K562 (cell line): ENCODE measurements at regions not wholly inside any gene's neighbourhood (a gene's known extent, or its start where the extent isn't known, plus 50 kb on each side); places are given as distances from the start of the nearest gene placed in this dataset.

ENCODE experiments used
- ATAC-seq: fragments of 200-7000 bp; cut with Tn5 transposase; 3 replicates; pipeline ENCODE4 v1.9.1; 2020; ENCODE audit warnings: moderate library complexity
- BruUV-seq: library from RNA; stranded (reverse); fragments of 400-500 nt; replicated peaks from 2 replicates; lab custom pipeline; 2021; lab: Mats Ljungman, UMichigan
- CTCF ChIA-PET: fragments of 300-600 bp; formaldehyde crosslinking; extraction: SDS; loops from one replicate; lab custom pipeline; 2021; ENCODE audit warnings: low intra/inter-chr PET ratio; lab: Yijun Ruan, JAX
- POLR2A ChIA-PET: fragments of 300-600, 350-650 bp; sonication (Branson Sonifier 250); formaldehyde crosslinking; extraction: SDS; loops from one replicate; lab custom pipeline; 2021; ENCODE audit warnings: antibody characterized with exemption, inconsistent platforms; lab: Yijun Ruan, JAX
- DNase-seq, 4 experiments: peaks; one replicate each; pipeline versions ENCODE4 v3.0.0 to v3.0.0-alpha.2; 2011 to 2018; ENCODE audit warnings: low spot score in 3 of 4, mixed read lengths in 3 of 4; ENCODE audit errors: extremely low read depth in 1 of 4
- FAIRE-seq: peaks from 2 replicates; lab custom pipeline; 2011; peaks lifted over from hg19 to GRCh38; lab: Jason Lieb, UNC
- H2AFZ ChIP-seq: 2 replicates; pipeline ENCODE4 v1.6.0; 2011; ENCODE audit warnings: low read depth, low read length, control low read depth, inconsistent platforms
- H3K27ac ChIP-seq: fragments of 200-600 bp; 3 replicates; pipeline ENCODE4 v1.8.0; 2011; ENCODE audit warnings: low read depth, mild to moderate bottlenecking, control low read depth, inconsistent platforms, low read length, moderate library complexity, mixed read lengths; ENCODE audit errors: extremely low read depth
- H3K27me3 ChIP-seq, 2 experiments: fragments of 300-600 bp in 1 of 2; 2 replicates in 1 of 2; 3 replicates in 1 of 2; pipeline versions ENCODE4 v1.6.0 to v1.8.0; 2011; ENCODE audit warnings: inconsistent platforms in 2 of 2, low read length in 2 of 2, mild to moderate bottlenecking in 1 of 2, mixed read lengths in 1 of 2, moderate library complexity in 1 of 2; ENCODE audit not compliant: control insufficient read depth in 2 of 2, insufficient read depth in 2 of 2
- H3K36me3 ChIP-seq: fragments of 300-600 bp; 3 replicates; pipeline ENCODE4 v1.8.0; 2011; ENCODE audit warnings: mild to moderate bottlenecking, low read length, inconsistent platforms; ENCODE audit not compliant: control insufficient read depth, insufficient read depth
- H3K4me1 ChIP-seq, 2 experiments: fragments of 200-600 bp in 1 of 2; replicated peaks in 1 of 2; 2 replicates in 1 of 2; 3 replicates in 1 of 2; pipeline versions ENCODE4 v1.5.1 to v1.8.0; 2011; ENCODE audit warnings: inconsistent platforms in 2 of 2, low read length in 2 of 2, mild to moderate bottlenecking in 1 of 2, mixed read lengths in 1 of 2, moderate library complexity in 1 of 2; ENCODE audit not compliant: control insufficient read depth in 2 of 2, insufficient read depth in 2 of 2
- H3K4me2 ChIP-seq: 2 replicates; pipeline ENCODE4 v1.6.1; 2011; ENCODE audit warnings: low read length, control low read depth, inconsistent platforms, mixed read lengths; ENCODE audit not compliant: insufficient read depth
- H3K4me3 ChIP-seq: fragments of 200-600 bp; sonication (generic), shearing (Covaris generic); 2 replicates; pipeline ENCODE4 v1.5.1; 2016; ENCODE audit warnings: control low read depth, inconsistent platforms
- H3K79me2 ChIP-seq: fragments of 200-600 bp; 3 replicates; pipeline ENCODE4 v1.8.0; 2011; ENCODE audit warnings: low read length, inconsistent platforms; ENCODE audit not compliant: control insufficient read depth, insufficient read depth
- H3K9ac ChIP-seq, 2 experiments: 2 replicates each; pipeline versions ENCODE4 v1.6.0 to v1.6.1; 2011; ENCODE audit warnings: low read depth in 2 of 2, low read length in 2 of 2, control low read depth in 1 of 2, inconsistent platforms in 1 of 2, mild to moderate bottlenecking in 1 of 2, mixed read lengths in 1 of 2; ENCODE audit not compliant: insufficient read depth in 1 of 2
- H3K9me1 ChIP-seq: one replicate; pipeline ENCODE4 v1.6.0; 2011; ENCODE audit warnings: inconsistent platforms, mild to moderate bottlenecking, low read length, moderate library complexity; ENCODE audit not compliant: control insufficient read depth, insufficient read depth
- H3K9me3 ChIP-seq: replicated peaks from 2 replicates; pipeline ENCODE4 v1.5.1; 2011; ENCODE audit warnings: low read depth, low read length, inconsistent platforms; ENCODE audit not compliant: control insufficient read depth, insufficient read depth
- H4K20me1 ChIP-seq: replicated peaks from 2 replicates; pipeline ENCODE4 v1.6.1; 2011; ENCODE audit warnings: low read length, inconsistent platforms, mixed read lengths; ENCODE audit not compliant: control insufficient read depth, insufficient read depth
- BHLHE40 ChIP-seq: IDR thresholded peaks from 2 replicates; pipeline ENCODE4 v1.6.1; 2011; ENCODE audit warnings: low read length, improper control_type of control experiment
- C11orf30 ChIP-seq: fragments of 450-650 bp; IDR thresholded peaks from 2 replicates; pipeline ENCODE4 v1.6.1; 2016; ENCODE audit warnings: low read depth, mild to moderate bottlenecking
- CBFA2T2 ChIP-seq: fragments of 450-650 bp; conservative IDR thresholded peaks from 2 replicates; pipeline ENCODE4 v1.6.1; 2017; ENCODE audit warnings: mild to moderate bottlenecking
- CBX3 ChIP-seq, 2 experiments: IDR thresholded peaks; 1 replicate in 1 of 2; 2 replicates in 1 of 2; pipeline ENCODE4 v1.6.1; 2012; ENCODE audit warnings: inconsistent platforms in 2 of 2, low read length in 2 of 2, borderline replicate concordance in 1 of 2, control low read depth in 1 of 2
- ESRRA ChIP-seq: fragments of 450-650 bp; IDR thresholded peaks from 2 replicates; pipeline ENCODE4 v1.6.1; 2014; ENCODE audit warnings: low read depth, mild to moderate bottlenecking, moderate library complexity, borderline replicate concordance
- ETV5 ChIP-seq: sonication (generic); formaldehyde crosslinking; IDR thresholded peaks from 2 replicates; pipeline ENCODE4 v1.4.0; 2020; ENCODE audit warnings: low read depth, mild to moderate bottlenecking, missing genetic modification reagents
- MAFF ChIP-seq: IDR thresholded peaks from 2 replicates; pipeline ENCODE4 v1.6.1; 2012; ENCODE audit warnings: low read length, improper control_type of control experiment
- MAFG ChIP-seq: fragments of 450-650 bp; conservative IDR thresholded peaks from 2 replicates; pipeline ENCODE4 v1.6.1; 2016; ENCODE audit warnings: missing genetic modification characterization, missing compliant biosample characterization
- SMAD1 ChIP-seq: fragments of 150-350 bp; IDR thresholded peaks from 2 replicates; pipeline ENCODE4 v1.6.1; 2014; ENCODE audit warnings: low read length, low read depth; ENCODE audit not compliant: partially characterized antibody
- SOX6 ChIP-seq: fragments of 450-650 bp; IDR thresholded peaks from 2 replicates; pipeline ENCODE4 v1.6.1; 2014; ENCODE audit warnings: mild to moderate bottlenecking
- XRCC3 ChIP-seq: fragments of 450-650 bp; IDR thresholded peaks from 2 replicates; pipeline ENCODE4 v1.6.1; 2017; ENCODE audit warnings: mild to moderate bottlenecking, moderate library complexity
- ZNF696 ChIP-seq: fragments of 250-450 bp; sonication (Bioruptor Pico); conservative IDR thresholded peaks from 2 replicates; pipeline ENCODE4 v1.4.0; 2020; ENCODE audit warnings: mild to moderate bottlenecking, moderate library complexity
- WGBS: fragments of 100-300 bp; shearing (Covaris generic); methylation state at CpG from one replicate; pipeline ENCODE4 v1.1.6; 2016; ENCODE audit warnings: low coverage, mixed read lengths; ENCODE audit not compliant: insufficient coverage; ENCODE audit errors: missing lambda C conversion rate; 5-methylcytosine and 5-hydroxymethylcytosine counted together
- in situ Hi-C: fragments of 300-500 bp; cut with MboI; formaldehyde crosslinking; loops from 4 replicates; pipeline ENCODE4 v1.15.0; 2018; ENCODE audit warnings: inconsistent platforms, mixed read lengths
- intact Hi-C: fragments of 100-400 bp; cut with micrococcal nuclease; formaldehyde crosslinking; loops from 2 replicates; pipeline ENCODE4 v1.14.2; 2022
- TF ChIP-seq, protein P1 (sequence below): sonication (generic); formaldehyde crosslinking; IDR thresholded peaks from 2 replicates; pipeline ENCODE4 v1.8.1; 2023; ENCODE audit warnings: missing genetic modification reagents, mild to moderate bottlenecking, borderline replicate concordance
- TF ChIP-seq, protein P2 (sequence below): fragments of 450-650 bp; IDR thresholded peaks from 2 replicates; pipeline ENCODE4 v1.6.1; 2018; ENCODE audit not compliant: partially characterized antibody

DNA sequence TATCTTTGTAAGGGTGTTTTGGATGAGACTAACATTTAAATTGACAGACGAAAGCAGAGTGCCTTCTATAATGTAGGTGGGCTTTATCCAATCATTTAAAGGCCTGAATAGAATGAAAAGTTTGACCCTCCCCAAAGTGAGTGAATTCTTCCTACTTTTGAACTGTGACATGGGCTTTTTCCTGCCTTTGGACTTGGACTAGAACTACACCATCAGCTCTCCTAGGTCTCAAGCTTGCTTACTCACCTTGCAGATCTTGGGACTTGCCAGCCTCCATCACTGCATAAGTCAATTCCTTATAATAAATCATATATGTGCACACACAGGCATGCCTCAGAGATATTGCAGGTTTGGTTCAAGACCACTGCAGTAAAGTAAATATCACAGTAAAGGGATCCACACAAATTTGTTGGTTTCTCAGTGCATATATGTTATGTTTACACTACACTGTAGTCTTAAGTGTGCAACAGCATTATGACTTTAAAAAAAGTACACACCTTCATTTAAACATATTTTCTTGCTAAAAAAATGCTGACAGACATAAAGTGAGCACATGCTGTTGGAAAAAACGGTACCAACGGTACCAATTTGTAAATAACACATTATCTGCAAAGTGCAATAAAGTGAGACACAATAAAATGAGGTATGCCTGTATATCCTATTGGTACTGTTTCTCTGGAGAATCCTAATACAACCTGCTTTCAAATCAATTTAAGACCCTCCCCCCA, 51.6 kb upstream of the ATF3 start:
- in situ Hi-C loops (no loop called here), intact Hi-C loops (loop anchor here (5.0 kb wide), 1 partner anchor 70 kb away; no protein-coding TSS in a partner anchor)
- Histone ChIP-seq H3K27me3 (no peaks in the 10 kb centered on the region), H3K27ac (no peak overlapping the region), H3K9me1 (no peaks in the 10 kb centered on the region), H3K4me3 (no peak overlapping the region), H2AFZ (no peak overlapping the region), H3K4me2 (no peak overlapping the region), H3K36me3 (no peaks in the 10 kb centered on the region), H3K79me2 (no peaks in the 10 kb centered on the region; the same call in 2 of the 3 replicates), H4K20me1 (no peaks in the 10 kb centered on the region), H3K9ac (no peak overlapping the region), H3K4me1 (peaks cover 14 to 16% of the 10 kb centered on the region in 2 experiments), H3K9me3 (no peaks in the 10 kb centered on the region)
- ChIA-PET CTCF (no interaction called here), POLR2A (interaction anchor here (0.9 to 2.2 kb wide), 3 partner anchors 23 to 68 kb away, joined by 3 to 19 read pairs (median 3); partner anchors contain the start of gene ATF3)
- DNase-seq (no peak), FAIRE-seq (no peak), ATAC-seq (no peak)
- no TSS peak for BruUV-seq
- 79% methylated on average over 3 of the region's 3 CpGs for WGBS
- TF ChIP-seq XRCC3 = no peak
- TF ChIP-seq SMAD1 = no peak
- peak; percentile 76 for TF ChIP-seq C11orf30
- no peak for TF ChIP-seq BHLHE40
- peak; percentile 33 for TF ChIP-seq MAFG
- TF ChIP-seq SOX6 = no peak
- TF ChIP-seq CBX3 (IDR thresholded peaks at IDR 0.05; ENCODE audit: borderline replicate concordance in 1 of 2, low read length in 2 of 2) = peak in 1 of 2 experiments; percentile 61; a peak in 1 of 3 replicates
- TF ChIP-seq, protein P1, sequence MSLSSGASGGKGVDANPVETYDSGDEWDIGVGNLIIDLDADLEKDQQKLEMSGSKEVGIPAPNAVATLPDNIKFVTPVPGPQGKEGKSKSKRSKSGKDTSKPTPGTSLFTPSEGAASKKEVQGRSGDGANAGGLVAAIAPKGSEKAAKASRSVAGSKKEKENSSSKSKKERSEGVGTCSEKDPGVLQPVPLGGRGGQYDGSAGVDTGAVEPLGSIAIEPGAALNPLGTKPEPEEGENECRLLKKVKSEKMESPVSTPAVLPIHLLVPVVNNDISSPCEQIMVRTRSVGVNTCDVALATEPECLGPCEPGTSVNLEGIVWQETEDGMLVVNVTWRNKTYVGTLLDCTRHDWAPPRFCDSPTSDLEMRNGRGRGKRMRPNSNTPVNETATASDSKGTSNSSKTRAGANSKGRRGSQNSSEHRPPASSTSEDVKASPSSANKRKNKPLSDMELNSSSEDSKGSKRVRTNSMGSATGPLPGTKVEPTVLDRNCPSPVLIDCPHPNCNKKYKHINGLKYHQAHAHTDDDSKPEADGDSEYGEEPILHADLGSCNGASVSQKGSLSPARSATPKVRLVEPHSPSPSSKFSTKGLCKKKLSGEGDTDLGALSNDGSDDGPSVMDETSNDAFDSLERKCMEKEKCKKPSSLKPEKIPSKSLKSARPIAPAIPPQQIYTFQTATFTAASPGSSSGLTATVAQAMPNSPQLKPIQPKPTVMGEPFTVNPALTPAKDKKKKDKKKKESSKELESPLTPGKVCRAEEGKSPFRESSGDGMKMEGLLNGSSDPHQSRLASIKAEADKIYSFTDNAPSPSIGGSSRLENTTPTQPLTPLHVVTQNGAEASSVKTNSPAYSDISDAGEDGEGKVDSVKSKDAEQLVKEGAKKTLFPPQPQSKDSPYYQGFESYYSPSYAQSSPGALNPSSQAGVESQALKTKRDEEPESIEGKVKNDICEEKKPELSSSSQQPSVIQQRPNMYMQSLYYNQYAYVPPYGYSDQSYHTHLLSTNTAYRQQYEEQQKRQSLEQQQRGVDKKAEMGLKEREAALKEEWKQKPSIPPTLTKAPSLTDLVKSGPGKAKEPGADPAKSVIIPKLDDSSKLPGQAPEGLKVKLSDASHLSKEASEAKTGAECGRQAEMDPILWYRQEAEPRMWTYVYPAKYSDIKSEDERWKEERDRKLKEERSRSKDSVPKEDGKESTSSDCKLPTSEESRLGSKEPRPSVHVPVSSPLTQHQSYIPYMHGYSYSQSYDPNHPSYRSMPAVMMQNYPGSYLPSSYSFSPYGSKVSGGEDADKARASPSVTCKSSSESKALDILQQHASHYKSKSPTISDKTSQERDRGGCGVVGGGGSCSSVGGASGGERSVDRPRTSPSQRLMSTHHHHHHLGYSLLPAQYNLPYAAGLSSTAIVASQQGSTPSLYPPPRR = no peak
- TF ChIP-seq CBFA2T2 = no peak
- TF ChIP-seq ESRRA = no peak
- peak; percentile 63; the same call in 1 of the 2 replicates for TF ChIP-seq MAFF
- no peak for TF ChIP-seq ZNF696 (CRISPR knock-in tag)
- no peak for TF ChIP-seq ETV5 (CRISPR knock-in tag)
- TF ChIP-seq, protein P2, sequence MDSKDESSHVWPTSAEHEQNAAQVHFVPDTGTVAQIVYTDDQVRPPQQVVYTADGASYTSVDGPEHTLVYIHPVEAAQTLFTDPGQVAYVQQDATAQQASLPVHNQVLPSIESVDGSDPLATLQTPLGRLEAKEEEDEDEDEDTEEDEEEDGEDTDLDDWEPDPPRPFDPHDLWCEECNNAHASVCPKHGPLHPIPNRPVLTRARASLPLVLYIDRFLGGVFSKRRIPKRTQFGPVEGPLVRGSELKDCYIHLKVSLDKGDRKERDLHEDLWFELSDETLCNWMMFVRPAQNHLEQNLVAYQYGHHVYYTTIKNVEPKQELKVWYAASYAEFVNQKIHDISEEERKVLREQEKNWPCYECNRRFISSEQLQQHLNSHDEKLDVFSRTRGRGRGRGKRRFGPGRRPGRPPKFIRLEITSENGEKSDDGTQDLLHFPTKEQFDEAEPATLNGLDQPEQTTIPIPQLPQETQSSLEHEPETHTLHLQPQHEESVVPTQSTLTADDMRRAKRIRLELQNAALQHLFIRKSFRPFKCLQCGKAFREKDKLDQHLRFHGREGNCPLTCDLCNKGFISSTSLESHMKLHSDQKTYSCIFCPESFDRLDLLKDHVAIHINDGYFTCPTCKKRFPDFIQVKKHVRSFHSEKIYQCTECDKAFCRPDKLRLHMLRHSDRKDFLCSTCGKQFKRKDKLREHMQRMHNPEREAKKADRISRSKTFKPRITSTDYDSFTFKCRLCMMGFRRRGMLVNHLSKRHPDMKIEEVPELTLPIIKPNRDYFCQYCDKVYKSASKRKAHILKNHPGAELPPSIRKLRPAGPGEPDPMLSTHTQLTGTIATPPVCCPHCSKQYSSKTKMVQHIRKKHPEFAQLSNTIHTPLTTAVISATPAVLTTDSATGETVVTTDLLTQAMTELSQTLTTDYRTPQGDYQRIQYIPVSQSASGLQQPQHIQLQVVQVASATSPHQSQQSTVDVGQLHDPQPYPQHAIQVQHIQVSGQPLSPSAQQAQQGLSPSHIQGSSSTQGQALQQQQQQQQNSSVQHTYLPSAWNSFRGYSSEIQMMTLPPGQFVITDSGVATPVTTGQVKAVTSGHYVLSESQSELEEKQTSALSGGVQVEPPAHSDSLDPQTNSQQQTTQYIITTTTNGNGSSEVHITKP = peak; percentile 28
